CMK (cell line): ENCODE measurements at regions not wholly inside any gene's neighbourhood (a gene's known extent, or its start where the extent isn't known, plus 50 kb on each side); places are given as distances from the start of the nearest gene placed in this dataset.
"Not testable (repeated sequence)": the region's sequence is repeated elsewhere in the genome, so short reads cannot be mapped to it uniquely, and the experiment has no call there.

Source experiments
- DNase-seq: peaks from one replicate; pipeline ENCODE4 v3.0.0-alpha.2; 2010; ENCODE audit warnings: low read depth

- no peak for DNase-seq
Observed at GRCh38 chr7:68917041-68917651, 681.1 kb upstream of the AUTS2 start.

GRCh38 chr7:68918621-68919020, 679.7 kb upstream of the AUTS2 start:
- DNase-seq, result no peak

- DNase-seq, result no peak
Observed at GRCh38 chr7:68922850-68923249, 675.4 kb upstream of the AUTS2 start.

GRCh38 chr7:68925241-68925640, 673.0 kb upstream of the AUTS2 start:
- DNase-seq, result no peak

- no peak for DNase-seq
Observed at GRCh38 chr7:68929781-68930261, 668.5 kb upstream of the AUTS2 start.

GRCh38 chr7:68936471-68937035, 661.7 kb upstream of the AUTS2 start:
- DNase-seq, result no peak

- no peak for DNase-seq
Observed at GRCh38 chr7:68938151-68938550, 660.1 kb upstream of the AUTS2 start.

- DNase-seq, result no peak
Observed at GRCh38 chr7:68943786-68944185, 654.5 kb upstream of the AUTS2 start.

- no peak for DNase-seq
Observed at GRCh38 chr7:68955656-68956055, 642.6 kb upstream of the AUTS2 start.

GRCh38 chr7:68958571-68958970, 639.7 kb upstream of the AUTS2 start:
- DNase-seq, result no peak

GRCh38 chr7:68963552-68963951, 634.7 kb upstream of the AUTS2 start:
- DNase-seq, result no peak

GRCh38 chr7:68964060-68964459, 634.2 kb upstream of the AUTS2 start:
- DNase-seq, result no peak

- DNase-seq, result no peak
Observed at GRCh38 chr7:68965351-68965750, 632.9 kb upstream of the AUTS2 start.

- no peak for DNase-seq
Observed at GRCh38 chr7:68967598-68967997, 630.7 kb upstream of the AUTS2 start.

- no peak for DNase-seq
Observed at GRCh38 chr7:68969571-68969970, 628.7 kb upstream of the AUTS2 start.

GRCh38 chr7:68971634-68972340, 626.5 kb upstream of the AUTS2 start:
- DNase-seq, result no peak

GRCh38 chr7:68977385-68978055, 620.8 kb upstream of the AUTS2 start:
- no peak for DNase-seq

- DNase-seq, result no peak
Observed at GRCh38 chr7:68978710-68979109, 619.6 kb upstream of the AUTS2 start.

GRCh38 chr7:68980011-68980410, 618.3 kb upstream of the AUTS2 start:
- DNase-seq, result no peak

- not testable (repeated sequence) for DNase-seq
Observed at GRCh38 chr7:68980432-68980831, 617.8 kb upstream of the AUTS2 start.

- DNase-seq, result no peak
Observed at GRCh38 chr7:68984306-68984705, 614.0 kb upstream of the AUTS2 start.

GRCh38 chr7:68994841-68995240, 603.4 kb upstream of the AUTS2 start:
- no peak for DNase-seq

GRCh38 chr7:68998136-68998535, 600.1 kb upstream of the AUTS2 start:
- DNase-seq, result no peak
